MM.1S (cell line): ENCODE measurements at regions not wholly inside any gene's neighbourhood (a gene's known extent, or its start where the extent isn't known, plus 50 kb on each side); places are given as distances from the start of the nearest gene placed in this dataset.

Experiments
- DNase-seq: peaks from one replicate; pipeline ENCODE4 v3.0.0-alpha.2; 2015
- H2AFZ ChIP-seq: fragments of 300-600 bp; sonication (generic); 2 replicates; pipeline ENCODE4 v1.6.0; 2016; ENCODE audit warnings: antibody characterized with exemption, low read length
- H3F3A ChIP-seq: fragments of 300-600 bp; sonication (generic); 2 replicates; pipeline ENCODE4 v1.6.1; 2016; ENCODE audit warnings: mild to moderate bottlenecking, antibody characterized with exemption, low read length, moderate library complexity, mixed read lengths; ENCODE audit not compliant: insufficient read depth
- H3K27ac ChIP-seq: fragments of 300-600 bp; sonication (generic); 2 replicates; pipeline ENCODE4 v1.5.1; 2016; ENCODE audit warnings: mild to moderate bottlenecking, low read length
- H3K27me3 ChIP-seq: fragments of 300-600 bp; sonication (generic); replicated peaks from 2 replicates; pipeline ENCODE4 v1.6.0; 2016; ENCODE audit warnings: low read length; ENCODE audit not compliant: insufficient read depth
- H3K36me3 ChIP-seq: fragments of 300-600 bp; sonication (generic); replicated peaks from 2 replicates; pipeline ENCODE4 v1.6.1; 2016; ENCODE audit warnings: mild to moderate bottlenecking, low read length, mixed read lengths; ENCODE audit not compliant: insufficient read depth
- H3K4me1 ChIP-seq: fragments of 300-600 bp; sonication (generic); 2 replicates; pipeline ENCODE4 v1.6.1; 2016; ENCODE audit warnings: low read length, mixed read lengths
- H3K4me2 ChIP-seq: fragments of 300-600 bp; sonication (generic); 2 replicates; pipeline ENCODE4 v1.6.0; 2016; ENCODE audit warnings: low read depth, low read length
- H3K4me3 ChIP-seq: fragments of 300-600 bp; sonication (generic); 2 replicates; pipeline ENCODE4 v1.5.1; 2016; ENCODE audit warnings: low read length, mixed read lengths
- H3K79me2 ChIP-seq: fragments of 300-600 bp; sonication (generic); 2 replicates; pipeline ENCODE4 v1.6.1; 2016; ENCODE audit warnings: mixed run types, low read length, mixed read lengths
- H3K9ac ChIP-seq: fragments of 300-600 bp; sonication (generic); 2 replicates; pipeline ENCODE4 v1.6.1; 2016; ENCODE audit warnings: low read length, mixed read lengths
- H3K9me2 ChIP-seq: fragments of 300-600 bp; sonication (generic); replicated peaks from 2 replicates; pipeline ENCODE4 v1.6.1; 2016; ENCODE audit warnings: mild to moderate bottlenecking, low read length, mixed read lengths; ENCODE audit not compliant: insufficient read depth
- H3K9me3 ChIP-seq: fragments of 300-600 bp; sonication (generic); replicated peaks from 2 replicates; pipeline ENCODE4 v1.6.1; 2016; ENCODE audit warnings: mild to moderate bottlenecking, low read length, mixed read lengths; ENCODE audit not compliant: insufficient read depth
- H4K20me1 ChIP-seq: fragments of 300-600 bp; sonication (generic); 2 replicates; pipeline ENCODE4 v1.6.1; 2016; ENCODE audit warnings: mild to moderate bottlenecking, low read length, moderate library complexity, mixed read lengths; ENCODE audit not compliant: insufficient read depth
- EZH2 ChIP-seq: fragments of 300-600 bp; sonication (generic); optimal IDR thresholded peaks from 2 replicates; pipeline ENCODE3; 2017; ENCODE audit warnings: low read depth, mild to moderate bottlenecking, antibody characterized with exemption, low read length, mixed read lengths
- EZH2phosphoT487 ChIP-seq: fragments of 300-600 bp; sonication (generic); IDR thresholded peaks from 2 replicates; pipeline ENCODE4 v1.6.1; 2018; ENCODE audit warnings: antibody characterized with exemption, low read length
- TF ChIP-seq, protein P1 (sequence below): fragments of 300-600 bp; sonication (generic); IDR thresholded peaks from 2 replicates; pipeline ENCODE4 v1.5.1; 2016; ENCODE audit warnings: antibody characterized with exemption, low read length, mixed read lengths

DNA sequence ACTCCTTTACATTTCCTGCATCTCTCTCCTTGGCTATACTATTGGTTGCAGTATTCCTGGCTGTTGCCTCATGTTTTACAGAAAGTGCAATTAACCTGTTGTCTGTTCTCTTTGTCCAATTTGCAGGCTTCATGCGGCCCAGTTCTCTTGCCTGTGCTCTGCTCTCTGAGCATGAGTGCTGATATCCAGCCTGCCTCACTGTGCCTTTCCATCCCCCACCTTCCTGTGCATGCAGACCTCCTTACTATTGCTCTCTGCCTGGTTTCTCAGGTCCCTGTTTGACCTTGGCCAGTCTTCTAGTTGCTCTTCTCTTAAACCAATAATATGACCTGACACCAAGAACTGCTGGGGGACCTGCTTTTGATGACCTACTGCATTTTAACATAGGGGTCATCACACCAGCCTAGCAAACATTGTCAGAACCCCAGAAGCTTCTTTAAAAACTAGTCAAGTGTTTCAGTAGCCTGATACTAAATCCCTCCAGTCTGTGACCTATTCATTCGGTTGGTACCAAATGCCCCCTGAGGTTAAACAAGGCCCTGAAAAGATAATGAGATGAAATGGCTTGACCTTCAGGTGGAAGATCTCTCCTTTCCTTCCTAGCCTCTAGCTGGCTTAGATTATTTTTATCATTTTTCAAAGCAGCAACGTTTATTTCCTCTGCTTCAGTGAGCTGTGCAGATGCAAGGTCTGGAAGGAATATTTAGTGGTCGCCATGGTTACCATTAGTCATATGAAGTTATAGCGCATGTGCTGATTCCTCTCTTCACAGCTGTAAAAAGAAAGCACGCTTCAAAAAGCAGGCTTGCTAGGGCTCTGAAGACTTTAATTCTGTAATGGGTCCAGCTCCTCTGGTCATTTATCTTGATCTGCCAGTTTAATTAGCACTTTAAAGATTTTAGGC is 216.5 kb downstream of the PHLDA1 start:
- no peaks in the 10 kb centered on the region for H3K36me3 ChIP-seq
- H3K79me2 ChIP-seq = no peaks in the 10 kb centered on the region
- no peaks in the 10 kb centered on the region for H3K27me3 ChIP-seq
- DNase-seq = no peak
- H3K9ac ChIP-seq = no peak overlapping the region
- H3F3A ChIP-seq = peaks cover 11% of the 10 kb centered on the region
- no peaks in the 10 kb centered on the region for H4K20me1 ChIP-seq
- H3K9me2 ChIP-seq = no peaks in the 10 kb centered on the region
- H3K9me3 ChIP-seq = no peaks in the 10 kb centered on the region
- H3K27ac ChIP-seq = no peak overlapping the region
- no peak overlapping the region for H3K4me3 ChIP-seq
- H3K4me2 ChIP-seq = no peak overlapping the region
- TF ChIP-seq EZH2phosphoT487 (no peak), EZH2 (no peak)
- TF ChIP-seq, protein P1, sequence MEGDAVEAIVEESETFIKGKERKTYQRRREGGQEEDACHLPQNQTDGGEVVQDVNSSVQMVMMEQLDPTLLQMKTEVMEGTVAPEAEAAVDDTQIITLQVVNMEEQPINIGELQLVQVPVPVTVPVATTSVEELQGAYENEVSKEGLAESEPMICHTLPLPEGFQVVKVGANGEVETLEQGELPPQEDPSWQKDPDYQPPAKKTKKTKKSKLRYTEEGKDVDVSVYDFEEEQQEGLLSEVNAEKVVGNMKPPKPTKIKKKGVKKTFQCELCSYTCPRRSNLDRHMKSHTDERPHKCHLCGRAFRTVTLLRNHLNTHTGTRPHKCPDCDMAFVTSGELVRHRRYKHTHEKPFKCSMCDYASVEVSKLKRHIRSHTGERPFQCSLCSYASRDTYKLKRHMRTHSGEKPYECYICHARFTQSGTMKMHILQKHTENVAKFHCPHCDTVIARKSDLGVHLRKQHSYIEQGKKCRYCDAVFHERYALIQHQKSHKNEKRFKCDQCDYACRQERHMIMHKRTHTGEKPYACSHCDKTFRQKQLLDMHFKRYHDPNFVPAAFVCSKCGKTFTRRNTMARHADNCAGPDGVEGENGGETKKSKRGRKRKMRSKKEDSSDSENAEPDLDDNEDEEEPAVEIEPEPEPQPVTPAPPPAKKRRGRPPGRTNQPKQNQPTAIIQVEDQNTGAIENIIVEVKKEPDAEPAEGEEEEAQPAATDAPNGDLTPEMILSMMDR = no peak
- peaks cover 18% of the 10 kb centered on the region for H3K4me1 ChIP-seq
- H2AFZ ChIP-seq = no peak overlapping the region

DNA sequence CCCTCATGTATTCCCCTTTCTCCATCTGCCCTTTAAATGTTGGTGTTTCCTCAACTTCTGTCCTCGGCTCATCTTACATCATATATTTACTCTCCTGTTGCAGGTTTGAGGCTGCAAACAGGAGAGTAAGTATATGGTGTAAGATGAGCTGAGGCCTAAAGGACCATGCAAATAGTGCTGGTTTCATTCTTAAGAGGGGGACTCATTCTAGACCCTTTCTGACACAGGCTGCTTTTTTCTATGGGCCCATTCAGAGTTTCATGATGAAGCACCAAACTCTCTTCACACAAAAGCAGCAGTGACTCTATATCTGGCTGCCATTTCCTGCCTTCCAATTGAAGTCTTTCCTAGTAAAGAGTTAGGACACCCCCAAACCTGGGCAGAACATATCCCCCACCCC is 218.5 kb downstream of the PHLDA1 start:
- Histone ChIP-seq H3K36me3 (no peaks in the 10 kb centered on the region), H3K4me3 (peak overlapping the region; percentile 29; the same call in 1 of the 2 replicates), H3K27ac (peak overlapping the region; percentile 61; the same call in 1 of the 2 replicates), H2AFZ (peak overlapping the region; percentile 74), H4K20me1 (no peaks in the 10 kb centered on the region), H3K4me1 (peaks cover 18% of the 10 kb centered on the region), H3K27me3 (no peaks in the 10 kb centered on the region), H3K9me3 (no peaks in the 10 kb centered on the region), H3K9ac (0 out of 2 replicates have a peak overlapping the region, but pooled peaks have one; percentile 33), H3K79me2 (no peaks in the 10 kb centered on the region), H3F3A (peaks cover 11% of the 10 kb centered on the region), H3K4me2 (peak overlapping the region; percentile 67), H3K9me2 (no peaks in the 10 kb centered on the region)
- DNase-seq = no peak
- TF ChIP-seq, protein P1 = no peak
- TF ChIP-seq EZH2phosphoT487 (no peak), EZH2 (no peak)

DNA sequence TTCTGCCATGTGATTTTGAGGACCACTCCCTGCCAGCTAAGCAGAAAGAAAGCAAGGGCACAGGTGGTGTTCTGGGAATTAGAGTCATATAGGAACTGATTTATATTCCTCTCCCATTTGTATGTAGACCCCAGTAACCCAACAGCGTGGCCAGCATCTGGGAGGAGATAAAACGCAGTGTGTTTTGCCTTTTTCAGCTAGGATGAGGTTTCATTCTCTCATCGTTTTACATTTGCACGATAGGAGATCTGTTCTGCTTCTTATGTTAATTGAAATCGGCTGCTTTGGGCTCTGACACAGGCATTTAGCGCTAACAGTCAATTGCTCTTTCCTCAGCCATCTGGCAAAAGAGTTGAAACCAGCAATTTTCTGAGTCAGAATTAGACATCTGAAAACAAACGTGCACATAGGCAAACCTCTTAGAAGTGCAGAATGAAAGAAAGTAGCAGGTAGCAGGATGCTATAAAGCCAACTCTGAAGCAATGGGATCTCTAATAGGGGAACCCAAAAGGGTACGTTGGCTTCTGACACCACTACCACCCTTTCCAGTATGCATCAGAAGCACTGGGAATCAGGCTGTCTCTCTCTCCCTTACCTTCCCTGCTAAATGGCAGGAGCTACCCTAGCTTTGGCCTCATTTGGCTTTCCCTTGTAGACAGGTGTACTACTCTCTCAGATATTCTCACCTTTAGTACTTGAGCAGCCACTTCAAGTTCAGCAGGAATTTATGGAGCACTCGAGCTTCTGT is 219.1 kb downstream of the PHLDA1 start:
- peak overlapping the region; percentile 33; the same call in 1 of the 2 replicates for H3K9ac ChIP-seq
- H3K9me2 ChIP-seq = no peaks in the 10 kb centered on the region
- H2AFZ ChIP-seq = peak overlapping the region; percentile 74
- H3K4me3 ChIP-seq = peak overlapping the region; percentile 29
- H3K27ac ChIP-seq = peak overlapping the region; percentile 61
- no peaks in the 10 kb centered on the region for H3K9me3 ChIP-seq
- H4K20me1 ChIP-seq = no peaks in the 10 kb centered on the region
- peaks cover 18% of the 10 kb centered on the region for H3K4me1 ChIP-seq
- TF ChIP-seq EZH2 = no peak
- no peak for TF ChIP-seq EZH2phosphoT487
- TF ChIP-seq, protein P1 = no peak
- H3K36me3 ChIP-seq = no peaks in the 10 kb centered on the region
- peaks cover 11% of the 10 kb centered on the region for H3F3A ChIP-seq
- peak; percentile 68 for DNase-seq
- no peaks in the 10 kb centered on the region for H3K27me3 ChIP-seq
- peak overlapping the region; percentile 67 for H3K4me2 ChIP-seq
- no peaks in the 10 kb centered on the region for H3K79me2 ChIP-seq
